Effector memory CD8-positive, alpha-beta T cell (primary cell): ENCODE measurements at regions not wholly inside any gene's neighbourhood (a gene's known extent, or its start where the extent isn't known, plus 50 kb on each side); places are given as distances from the start of the nearest gene placed in this dataset.

Experiments used
- ATAC-seq: fragments of 150-1000 bp; cut with Tn5 transposase; replicated peaks from 2 replicates; pipeline ENCODE4 v1.10.0; 2021; ENCODE audit warnings: mild to moderate bottlenecking, moderate library complexity
- DNase-seq, 3 experiments: peaks; one replicate each; pipeline ENCODE4 v3.0.0; 2021
- H3K27ac Mint-ChIP-seq, 2 donors: one replicate each; pipeline ENCODE4 v1.8.0; 2022; ENCODE audit warnings: mild to moderate bottlenecking in 2 of 2, mixed read lengths in 2 of 2, moderate library complexity in 2 of 2
- H3K27me3 Mint-ChIP-seq, 2 donors: one replicate each; pipeline ENCODE4 v1.8.0; 2022; ENCODE audit warnings: mixed read lengths in 2 of 2
- H3K36me3 Mint-ChIP-seq: one replicate; pipeline ENCODE4 v1.8.0; 2022; ENCODE audit warnings: mild to moderate bottlenecking, moderate library complexity, mixed read lengths; ENCODE audit not compliant: insufficient read depth
- H3K4me1 Mint-ChIP-seq, 2 donors: one replicate each; pipeline ENCODE4 v1.8.0; 2022; ENCODE audit warnings: low read depth in 2 of 2, mixed read lengths in 2 of 2
- H3K4me3 Mint-ChIP-seq, 2 donors: one replicate each; pipeline ENCODE4 v1.8.0; 2022; ENCODE audit warnings: mild to moderate bottlenecking in 2 of 2, mixed read lengths in 2 of 2, moderate library complexity in 2 of 2
- H3K9me3 Mint-ChIP-seq, 2 donors: one replicate each; pipeline ENCODE4 v1.8.0; 2022; ENCODE audit warnings: mixed read lengths in 2 of 2

DNA sequence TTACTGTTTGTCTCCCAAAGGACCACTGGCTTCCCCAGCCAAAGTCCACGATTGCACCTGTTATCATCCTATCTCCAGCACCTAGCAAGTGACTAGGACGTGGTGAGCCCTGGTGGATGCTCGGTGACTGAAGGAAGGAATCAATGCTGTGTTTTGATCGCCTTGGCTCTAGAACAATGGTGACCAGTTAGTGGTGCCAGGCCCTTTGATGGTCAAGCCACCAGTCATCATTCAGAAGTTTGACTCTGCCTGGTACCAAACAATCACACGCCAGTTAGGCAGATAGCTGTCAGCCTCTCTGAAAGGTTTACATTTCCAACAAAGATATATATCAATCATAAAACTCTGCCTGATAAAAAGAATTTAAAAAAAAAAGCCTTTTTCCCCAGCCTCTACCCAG, 244.1 kb downstream of the SH3BP4 start:
- Mint-ChIP-seq H3K9me3 (no peaks in the 10 kb centered on the region), H3K4me1 (no peaks in the 10 kb centered on the region), H3K27me3 (peaks cover 58 to 75% of the 10 kb centered on the region in 2 donors), H3K36me3 (no peaks in the 10 kb centered on the region), H3K27ac (no peak overlapping the region), H3K4me3 (no peak overlapping the region)
- ATAC-seq (no peak), DNase-seq (no peak)

DNA sequence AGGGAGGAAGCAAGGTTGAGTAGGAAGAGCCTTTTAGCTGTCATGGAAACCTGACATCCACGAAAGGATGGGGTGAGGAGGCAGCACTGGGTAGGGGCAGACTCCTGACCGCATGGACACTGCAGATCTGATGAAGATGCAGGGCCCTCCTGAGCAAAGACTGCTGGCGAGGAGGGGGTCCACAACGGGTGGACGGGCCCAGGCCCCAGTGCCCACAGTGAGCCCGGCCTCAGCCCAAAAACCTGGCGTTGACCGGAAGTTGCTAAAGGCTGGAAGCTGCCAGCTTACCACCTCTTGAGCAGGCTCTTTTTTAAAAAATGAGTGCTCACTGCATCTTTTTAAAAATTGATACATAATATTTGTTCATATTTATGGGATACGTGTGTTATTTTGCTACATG, 247.3 kb downstream of the SH3BP4 start:
- Mint-ChIP-seq H3K4me1 (no peaks in the 10 kb centered on the region), H3K36me3 (no peaks in the 10 kb centered on the region), H3K27me3 (peaks cover 53 to 78% of the 10 kb centered on the region in 2 donors), H3K27ac (no peak overlapping the region), H3K9me3 (no peaks in the 10 kb centered on the region), H3K4me3 (no peak overlapping the region)
- DNase-seq: no peak
- ATAC-seq: no peak

DNA sequence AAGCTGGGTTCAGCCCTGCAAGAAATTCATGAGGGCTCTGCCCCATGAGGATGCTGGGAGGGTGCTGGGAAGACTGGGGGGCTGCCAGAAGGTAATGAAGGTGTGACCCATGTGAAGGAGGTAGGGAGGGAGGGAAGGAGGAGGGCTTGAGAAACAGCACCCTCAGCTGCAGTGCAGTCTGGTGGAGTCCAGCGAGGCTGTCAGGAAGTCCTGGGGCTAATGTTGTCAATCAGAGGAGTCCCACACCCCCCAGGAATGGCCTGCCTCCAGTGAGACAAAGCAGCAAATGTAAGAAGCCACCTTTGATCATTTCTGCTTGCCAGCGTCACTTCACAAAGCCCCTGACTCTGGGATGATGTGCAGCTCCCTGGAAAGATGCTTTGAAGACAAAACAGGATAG, 248.4 kb downstream of the SH3BP4 start:
- Mint-ChIP-seq H3K27me3 (peaks cover 48 to 82% of the 10 kb centered on the region in 2 donors), H3K27ac (no peak overlapping the region), H3K4me3 (no peak overlapping the region), H3K36me3 (no peaks in the 10 kb centered on the region), H3K9me3 (no peaks in the 10 kb centered on the region), H3K4me1 (no peaks in the 10 kb centered on the region)
- ATAC-seq (no peak), DNase-seq (no peak)

DNA sequence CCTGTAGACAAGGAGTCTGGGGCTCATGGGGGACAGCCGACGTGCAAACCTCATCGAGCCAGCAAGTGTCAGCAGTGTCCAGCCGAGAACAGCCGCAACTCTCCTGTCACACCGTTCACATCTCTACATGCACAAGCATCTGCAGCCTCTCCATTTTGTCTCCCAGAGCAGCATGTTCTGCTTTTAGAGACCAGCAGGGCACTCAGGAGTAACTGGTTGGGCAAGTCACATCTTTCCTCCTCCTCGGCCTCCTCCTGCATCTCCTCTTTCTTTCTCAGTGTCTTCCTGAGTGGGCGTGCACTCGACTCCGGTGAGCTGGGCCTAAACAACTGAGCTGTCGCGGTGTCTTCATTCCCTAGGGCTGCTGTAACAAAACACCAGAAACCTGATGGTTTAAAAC, 249.9 kb downstream of the SH3BP4 start:
- no peak overlapping the region for H3K27ac Mint-ChIP-seq
- H3K4me3 Mint-ChIP-seq: no peak overlapping the region
- H3K4me1 Mint-ChIP-seq: no peaks in the 10 kb centered on the region
- ATAC-seq (no peak), DNase-seq (no peak)
- H3K36me3 Mint-ChIP-seq: no peaks in the 10 kb centered on the region
- H3K9me3 Mint-ChIP-seq: no peaks in the 10 kb centered on the region
- H3K27me3 Mint-ChIP-seq: peaks cover 54 to 89% of the 10 kb centered on the region in 2 donors

DNA sequence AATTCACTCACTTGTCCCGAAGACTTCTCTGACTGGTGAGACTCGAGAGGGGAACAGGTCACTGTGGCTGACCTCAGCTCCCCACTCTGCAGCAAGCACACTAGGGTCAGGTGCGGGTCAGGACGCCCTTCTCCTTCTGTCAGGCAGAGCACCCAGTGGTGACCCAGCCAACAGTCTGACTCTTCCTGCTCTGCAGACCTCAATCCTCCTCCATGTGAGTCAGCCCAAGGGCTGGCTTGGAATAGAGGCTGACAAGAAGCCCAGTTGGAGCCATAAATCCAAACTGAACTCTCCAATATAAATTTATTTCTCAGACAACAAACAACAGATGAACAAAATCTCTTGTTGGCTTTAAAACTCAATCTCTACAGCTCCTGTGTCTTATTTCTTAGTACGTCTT, 253.1 kb downstream of the SH3BP4 start:
- Mint-ChIP-seq H3K4me1 (no peaks in the 10 kb centered on the region), H3K36me3 (no peaks in the 10 kb centered on the region), H3K27me3 (peaks cover 53 to 91% of the 10 kb centered on the region in 2 donors), H3K9me3 (no peaks in the 10 kb centered on the region), H3K4me3 (no peak overlapping the region), H3K27ac (no peak overlapping the region)
- DNase-seq: no peak
- no peak for ATAC-seq

DNA sequence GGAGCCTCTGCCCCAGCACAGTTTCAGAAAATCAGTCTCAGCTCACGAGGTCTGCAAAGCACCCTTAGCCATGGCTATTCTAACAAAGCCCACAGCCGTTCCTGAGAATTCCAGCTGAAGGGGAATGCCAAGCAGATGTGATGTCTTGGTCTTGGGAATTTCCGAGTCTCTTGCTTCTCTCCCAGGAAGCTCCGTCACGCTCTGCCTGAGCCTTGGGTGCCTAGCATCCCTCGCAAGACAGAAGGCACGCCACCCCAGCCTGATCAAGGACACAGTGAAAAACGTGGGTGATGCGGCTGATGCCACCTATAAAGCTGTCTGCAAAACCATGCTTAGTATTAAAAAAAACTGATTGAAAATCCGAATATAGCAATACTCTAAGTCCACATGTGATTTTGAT, 254.6 kb downstream of the SH3BP4 start:
- no peaks in the 10 kb centered on the region for H3K36me3 Mint-ChIP-seq
- no peaks in the 10 kb centered on the region for H3K4me1 Mint-ChIP-seq
- DNase-seq (no peak), ATAC-seq (no peak)
- H3K27me3 Mint-ChIP-seq: peaks cover 52 to 78% of the 10 kb centered on the region in 2 donors
- no peak overlapping the region for H3K27ac Mint-ChIP-seq
- H3K4me3 Mint-ChIP-seq: no peak overlapping the region
- no peaks in the 10 kb centered on the region for H3K9me3 Mint-ChIP-seq

DNA sequence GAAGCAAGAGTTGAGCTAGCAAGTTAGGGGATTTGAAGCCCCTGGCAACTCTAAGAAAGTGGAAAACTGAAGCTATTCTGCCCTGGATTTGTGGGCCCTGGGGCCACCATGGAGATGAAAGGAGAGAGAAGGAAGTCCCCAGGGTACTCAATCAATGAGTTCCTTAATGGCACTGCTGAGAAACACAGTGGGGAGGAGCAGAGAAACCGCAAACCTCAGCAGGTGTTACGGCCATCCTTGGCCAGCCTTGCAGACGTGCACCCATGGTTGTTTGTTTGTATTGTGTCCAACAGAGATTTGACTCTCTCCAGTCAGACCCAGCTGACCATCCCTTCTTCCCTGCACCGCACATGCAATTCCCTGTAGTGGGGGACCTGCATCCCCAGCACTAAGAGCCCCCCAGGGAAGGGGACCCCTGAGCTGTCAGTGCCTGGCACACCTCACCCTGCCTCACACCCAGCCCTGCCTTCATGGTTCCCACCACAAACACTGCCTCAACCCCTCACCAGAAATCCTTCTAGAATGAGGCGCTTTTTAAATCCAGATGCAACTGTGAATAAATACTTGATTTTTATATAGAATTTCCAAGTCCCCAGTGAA, 255.3 kb downstream of the SH3BP4 start:
- no peaks in the 10 kb centered on the region for H3K4me1 Mint-ChIP-seq
- peaks cover 49 to 71% of the 10 kb centered on the region in 2 donors for H3K27me3 Mint-ChIP-seq
- no peaks in the 10 kb centered on the region for H3K9me3 Mint-ChIP-seq
- no peak for ATAC-seq
- no peak for DNase-seq
- H3K27ac Mint-ChIP-seq: no peak overlapping the region
- H3K4me3 Mint-ChIP-seq: no peak overlapping the region
- no peaks in the 10 kb centered on the region for H3K36me3 Mint-ChIP-seq

DNA sequence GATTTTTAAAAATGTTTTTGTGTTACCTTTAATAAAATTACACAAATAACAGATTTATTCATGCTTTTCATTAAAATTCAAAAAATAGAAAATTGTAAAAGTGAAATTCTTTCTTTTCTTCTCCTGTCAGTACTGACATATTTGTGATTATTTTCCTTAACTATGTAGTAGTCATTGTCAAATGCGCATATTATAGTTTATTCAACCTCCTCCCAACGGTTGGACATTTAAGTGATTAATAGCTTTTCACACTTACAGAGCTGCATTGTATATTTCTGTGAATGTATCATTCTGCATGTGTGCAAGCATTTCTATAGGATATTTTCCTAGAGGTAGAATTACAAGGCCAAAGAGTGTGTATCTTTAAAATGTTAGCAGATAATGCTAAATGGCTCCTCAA, 259.2 kb downstream of the SH3BP4 start:
- H3K4me1 Mint-ChIP-seq: peaks cover 0 to 2% of the 10 kb centered on the region in 2 donors
- H3K27me3 Mint-ChIP-seq: peaks cover 58 to 63% of the 10 kb centered on the region in 2 donors
- no peaks in the 10 kb centered on the region for H3K36me3 Mint-ChIP-seq
- DNase-seq (no peak), ATAC-seq (no peak)
- H3K4me3 Mint-ChIP-seq: no peak overlapping the region
- H3K9me3 Mint-ChIP-seq: no peaks in the 10 kb centered on the region
- no peak overlapping the region for H3K27ac Mint-ChIP-seq

DNA sequence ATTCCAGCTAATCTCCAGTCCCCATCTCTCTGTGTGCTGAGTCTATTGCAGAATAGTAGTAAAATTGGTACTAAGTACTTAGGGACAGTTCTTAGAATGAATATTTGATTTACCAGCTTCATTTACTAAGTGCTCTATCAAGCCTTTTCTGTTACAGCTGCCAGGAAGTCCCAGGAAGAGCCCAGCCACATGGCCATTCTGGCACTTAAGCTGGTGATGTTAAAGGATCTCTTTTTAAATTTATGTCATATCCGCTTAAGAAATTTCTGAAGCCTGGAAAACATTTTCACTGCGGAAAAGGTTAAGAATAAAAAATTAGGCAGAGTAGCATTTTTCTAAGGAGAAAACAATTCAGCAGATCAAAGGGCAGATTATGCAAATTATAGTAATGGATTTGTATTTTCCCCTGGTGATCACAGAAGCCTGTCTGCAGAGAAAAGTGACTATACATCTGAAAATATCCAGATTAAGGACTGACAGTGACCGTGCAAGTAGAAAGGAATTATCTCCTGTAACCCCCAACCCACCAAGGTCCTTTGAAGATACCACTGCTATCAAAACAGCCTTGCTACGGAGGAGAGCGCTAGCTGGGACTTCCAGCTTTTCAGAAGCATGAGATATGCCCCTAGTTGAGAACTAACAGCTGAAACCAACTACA, 260.8 kb downstream of the SH3BP4 start:
- peaks cover 50 to 58% of the 10 kb centered on the region in 2 donors for H3K27me3 Mint-ChIP-seq
- H3K4me3 Mint-ChIP-seq: no peak overlapping the region
- no peaks in the 10 kb centered on the region for H3K9me3 Mint-ChIP-seq
- ATAC-seq (no peak), DNase-seq (no peak)
- peaks cover 0 to 2% of the 10 kb centered on the region in 2 donors for H3K4me1 Mint-ChIP-seq
- H3K36me3 Mint-ChIP-seq: no peaks in the 10 kb centered on the region
- H3K27ac Mint-ChIP-seq: no peak overlapping the region

DNA sequence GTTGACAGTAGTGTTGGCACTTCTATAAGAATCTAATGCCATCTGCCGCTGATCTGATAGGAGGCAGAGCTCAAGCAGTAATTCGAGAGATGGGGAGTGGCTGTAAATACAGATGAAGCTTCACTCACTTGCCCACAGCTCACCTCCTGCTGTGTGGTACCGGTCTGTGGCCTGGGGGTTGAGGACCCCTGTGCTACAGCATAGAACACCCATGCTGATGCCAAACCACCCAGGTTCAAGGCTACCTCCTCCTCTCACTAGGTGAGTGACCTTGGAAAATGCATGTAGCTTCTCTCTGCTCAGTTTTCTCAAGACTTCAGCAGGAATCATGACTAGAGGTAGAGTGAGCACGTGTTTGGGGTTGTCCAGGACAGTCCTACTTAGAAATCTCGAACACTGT, 263.4 kb downstream of the SH3BP4 start:
- Mint-ChIP-seq H3K9me3 (no peaks in the 10 kb centered on the region), H3K27me3 (peaks cover 57 to 66% of the 10 kb centered on the region in 2 donors), H3K4me1 (peaks cover 0 to 2% of the 10 kb centered on the region in 2 donors), H3K4me3 (no peak overlapping the region), H3K36me3 (no peaks in the 10 kb centered on the region), H3K27ac (no peak overlapping the region)
- DNase-seq (no peak), ATAC-seq (no peak)

DNA sequence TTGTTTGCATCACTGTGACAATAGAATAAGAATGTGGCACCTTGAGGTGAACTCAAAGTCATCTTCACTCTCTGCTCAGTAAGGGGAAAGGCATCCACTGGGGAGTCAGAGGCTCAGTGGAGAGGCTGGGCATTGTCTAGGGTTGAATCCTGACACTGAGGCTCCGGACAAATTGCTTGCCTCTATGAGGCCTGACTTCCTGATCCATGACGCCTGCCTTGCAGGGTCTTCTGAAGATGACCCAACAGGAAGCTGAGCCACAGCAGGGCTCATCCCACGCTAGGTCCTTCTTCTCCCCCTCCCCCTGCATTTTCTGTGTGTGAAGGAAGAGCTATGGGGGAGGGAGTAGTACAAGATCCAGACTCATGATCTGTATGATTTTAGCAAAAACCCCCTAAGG, 265.1 kb downstream of the SH3BP4 start:
- H3K4me1 Mint-ChIP-seq: peaks cover 0 to 2% of the 10 kb centered on the region in 2 donors
- H3K27me3 Mint-ChIP-seq: peaks cover 65 to 76% of the 10 kb centered on the region in 2 donors
- no peaks in the 10 kb centered on the region for H3K9me3 Mint-ChIP-seq
- no peak for ATAC-seq
- H3K36me3 Mint-ChIP-seq: no peaks in the 10 kb centered on the region
- DNase-seq: no peak
- no peak overlapping the region for H3K27ac Mint-ChIP-seq
- H3K4me3 Mint-ChIP-seq: no peak overlapping the region

DNA sequence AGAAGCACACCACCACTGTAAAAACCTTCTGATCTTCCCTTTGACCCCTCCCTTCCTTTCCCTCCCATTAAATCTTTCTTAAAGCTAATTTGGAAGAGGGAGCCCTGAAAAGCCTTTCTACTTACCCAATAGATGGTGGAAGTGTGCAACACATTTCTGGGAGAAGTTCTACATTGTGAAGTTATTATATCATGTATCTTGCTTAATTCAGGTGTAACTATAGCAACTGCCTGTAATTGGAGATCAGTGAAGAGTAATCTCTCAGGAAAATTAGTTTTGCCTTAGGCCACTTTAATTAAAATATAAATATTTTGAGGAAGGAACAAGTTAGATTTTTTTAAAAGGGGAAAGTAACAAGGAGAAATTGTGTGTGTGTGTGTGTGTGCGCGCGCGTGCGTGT, 266.0 kb downstream of the SH3BP4 start:
- Mint-ChIP-seq H3K27ac (no peak overlapping the region), H3K4me1 (peaks cover 0 to 2% of the 10 kb centered on the region in 2 donors), H3K9me3 (no peaks in the 10 kb centered on the region), H3K4me3 (no peak overlapping the region), H3K27me3 (peaks cover 56 to 76% of the 10 kb centered on the region in 2 donors), H3K36me3 (no peaks in the 10 kb centered on the region)
- ATAC-seq (no peak), DNase-seq (no peak)

DNA sequence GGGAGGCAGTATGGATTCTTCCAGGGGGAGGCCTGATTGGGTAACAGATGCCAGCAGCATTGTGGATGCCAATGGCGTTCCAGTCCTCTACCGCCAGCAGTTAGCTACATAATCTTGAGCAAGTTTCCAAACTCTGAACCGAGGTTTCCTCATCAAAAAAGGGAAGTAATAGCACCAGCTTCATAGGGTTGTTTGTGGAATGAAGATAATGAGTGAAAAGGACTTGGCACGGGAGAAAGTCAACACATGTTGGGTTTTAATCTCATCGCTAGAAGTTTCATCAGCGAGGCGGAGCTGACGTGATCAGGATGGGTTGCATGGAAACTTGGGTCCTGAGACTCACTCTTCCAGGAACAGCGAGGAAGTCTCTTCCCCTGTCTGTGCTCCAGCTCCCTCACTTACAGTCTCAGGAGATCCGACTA, 266.7 kb downstream of the SH3BP4 start:
- Mint-ChIP-seq H3K4me3 (no peak overlapping the region), H3K4me1 (peaks cover 0 to 2% of the 10 kb centered on the region in 2 donors), H3K9me3 (no peaks in the 10 kb centered on the region), H3K27me3 (peaks cover 52 to 70% of the 10 kb centered on the region in 2 donors), H3K27ac (no peak overlapping the region), H3K36me3 (no peaks in the 10 kb centered on the region)
- no peak for DNase-seq
- ATAC-seq: no peak

DNA sequence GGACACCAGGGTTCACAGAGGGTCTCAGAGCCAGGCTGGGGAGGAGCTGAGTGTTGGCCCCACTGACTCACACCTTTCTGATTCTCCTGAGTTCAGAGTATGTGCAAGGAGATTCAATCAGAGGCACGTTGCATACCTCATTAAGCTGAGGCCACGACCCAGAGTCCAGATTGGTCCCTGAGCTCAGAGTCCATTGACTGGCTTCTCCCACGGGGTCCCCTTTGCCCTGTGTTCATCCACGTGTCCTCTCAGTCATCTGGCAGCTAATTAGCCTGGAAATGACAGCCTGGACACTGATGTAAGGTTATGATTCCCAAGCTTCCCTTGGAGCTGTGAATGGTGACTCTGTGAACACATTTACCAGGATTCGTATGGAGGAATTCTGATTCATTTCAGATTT, 267.2 kb downstream of the SH3BP4 start:
- H3K27me3 Mint-ChIP-seq: peaks cover 52 to 64% of the 10 kb centered on the region in 2 donors

More for the DNA sequence above, 267.2 kb downstream of the SH3BP4 start:
- Mint-ChIP-seq H3K36me3 (no peaks in the 10 kb centered on the region), H3K4me3 (no peak overlapping the region), H3K27ac (no peak overlapping the region), H3K9me3 (no peaks in the 10 kb centered on the region), H3K4me1 (no peaks in the 10 kb centered on the region)
- ATAC-seq (no peak), DNase-seq (no peak)
